Activated CD4-positive, alpha-beta T cell treated with anti-CD3 and anti-CD28 coated beads, Interleukin-10, Interleukin-2, amounts not matched to agents 100 ng/mL and 50 ng/mL, durations not matched to agents 16 hours and 8 hours (primary cell): ENCODE measurements at regions not wholly inside any gene's neighbourhood (a gene's known extent, or its start where the extent isn't known, plus 50 kb on each side); places are given as distances from the start of the nearest gene placed in this dataset.
"Not testable (repeated sequence)": the region's sequence is repeated elsewhere in the genome, so short reads cannot be mapped to it uniquely, and the experiment has no call there.

ENCODE experiments used
- DNase-seq: peaks from one replicate; pipeline ENCODE4 v3.0.0-alpha.2; 2020

DNA sequence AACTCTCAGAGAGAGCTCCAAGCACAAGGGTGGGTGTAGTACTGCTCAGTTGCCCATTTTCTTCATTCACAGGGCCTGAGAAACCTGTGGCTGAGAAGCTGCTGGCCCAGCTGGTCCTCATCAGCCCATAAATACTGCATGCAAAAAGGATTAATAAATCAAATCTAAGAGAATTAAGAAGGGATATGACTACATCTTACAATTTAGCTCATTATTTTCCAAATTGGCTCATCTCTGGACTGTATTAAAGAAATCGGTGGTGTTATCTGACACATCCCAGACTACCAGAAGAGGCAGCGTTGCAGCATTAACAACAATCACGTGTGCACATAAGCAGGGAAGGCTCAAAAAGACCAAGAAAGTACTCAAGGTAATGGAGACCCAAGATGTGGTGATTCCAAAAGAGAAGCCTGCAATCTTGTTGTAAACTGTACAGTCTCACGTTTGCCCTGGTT, 90.7 kb downstream of the CD24 start:
- DNase-seq, result no peak

DNA sequence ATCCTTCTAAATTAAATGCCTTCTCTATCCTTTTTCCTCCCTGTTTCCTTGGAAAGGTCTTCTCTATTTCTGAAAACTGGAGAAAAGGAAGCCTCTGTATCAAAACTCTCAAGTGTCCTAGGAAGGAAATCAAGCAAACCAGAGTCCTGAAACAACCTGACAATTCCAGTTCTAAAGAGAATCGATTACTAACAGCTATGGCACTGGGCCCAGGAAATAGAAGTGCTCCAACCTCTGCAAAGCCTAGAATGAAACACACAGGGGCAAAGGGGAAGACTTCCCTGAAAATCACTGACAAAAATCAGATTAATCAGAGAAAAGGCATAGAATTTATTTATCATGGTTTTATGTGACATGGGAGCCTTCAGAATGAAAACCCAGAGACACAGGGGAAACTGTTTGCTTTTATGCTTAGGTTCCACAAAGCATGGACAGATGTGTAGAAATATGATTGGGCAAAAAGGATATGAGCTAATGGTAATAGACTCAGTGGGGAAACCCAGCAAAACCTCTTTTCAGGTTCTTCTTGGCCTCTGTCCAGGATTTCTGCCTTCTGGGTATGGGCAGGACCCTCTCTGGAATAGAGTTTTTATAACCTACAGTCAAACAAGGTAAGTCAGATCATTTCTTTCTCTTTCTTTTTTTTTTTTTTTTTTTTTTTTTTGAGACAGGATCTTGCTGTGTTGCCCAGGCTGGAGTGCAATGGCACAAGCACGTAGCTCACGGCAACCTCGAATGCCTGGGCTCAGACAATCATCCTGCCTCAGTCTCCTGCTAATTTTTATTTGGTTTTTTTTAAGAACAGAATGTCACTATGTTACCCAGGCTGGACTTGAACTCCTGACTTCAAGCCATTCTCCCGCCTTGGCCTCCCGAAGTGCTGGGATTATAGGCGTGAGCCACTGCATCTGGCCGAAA, 91.7 kb downstream of the CD24 start:
- no peak for DNase-seq

DNA sequence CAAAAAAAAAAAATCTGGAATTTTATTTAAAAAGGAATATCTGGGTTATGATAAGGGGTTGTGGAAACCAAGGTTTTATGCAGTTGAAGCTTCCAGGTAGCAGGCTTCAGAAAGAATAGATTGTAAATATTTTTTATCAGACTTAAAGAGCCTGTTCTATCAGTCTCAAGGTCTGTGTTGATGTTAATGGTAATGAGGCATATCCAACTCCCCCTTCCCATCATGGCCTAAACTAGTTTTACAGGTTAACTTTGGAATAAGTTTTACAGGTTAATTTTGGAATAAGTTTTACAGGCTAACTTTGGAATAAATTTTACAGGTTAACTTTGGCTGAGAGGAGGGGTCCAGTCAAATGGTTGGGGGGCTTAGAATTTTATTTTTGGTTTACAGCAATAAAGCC, 92.4 kb downstream of the CD24 start:
- no peak for DNase-seq

DNA sequence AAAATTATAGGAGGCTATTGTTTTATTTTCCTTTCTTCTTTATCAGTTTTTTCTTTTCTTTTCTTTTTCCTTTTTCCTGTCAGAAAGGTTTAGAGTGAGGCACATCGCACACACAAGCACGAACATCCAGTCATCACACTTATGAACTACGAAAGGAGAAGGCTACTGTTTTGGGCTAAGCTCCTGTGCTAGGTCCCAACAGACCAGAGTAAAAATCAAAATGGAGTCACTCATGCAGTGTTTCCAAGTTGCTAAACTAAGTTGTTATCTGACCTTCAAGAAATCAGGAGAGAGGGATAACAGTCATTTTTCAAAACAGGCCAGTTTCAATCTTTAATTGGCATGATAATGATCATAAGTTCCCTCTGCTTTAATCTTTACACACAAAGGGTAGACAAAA, 93.6 kb downstream of the CD24 start:
- DNase-seq, result no peak

DNA sequence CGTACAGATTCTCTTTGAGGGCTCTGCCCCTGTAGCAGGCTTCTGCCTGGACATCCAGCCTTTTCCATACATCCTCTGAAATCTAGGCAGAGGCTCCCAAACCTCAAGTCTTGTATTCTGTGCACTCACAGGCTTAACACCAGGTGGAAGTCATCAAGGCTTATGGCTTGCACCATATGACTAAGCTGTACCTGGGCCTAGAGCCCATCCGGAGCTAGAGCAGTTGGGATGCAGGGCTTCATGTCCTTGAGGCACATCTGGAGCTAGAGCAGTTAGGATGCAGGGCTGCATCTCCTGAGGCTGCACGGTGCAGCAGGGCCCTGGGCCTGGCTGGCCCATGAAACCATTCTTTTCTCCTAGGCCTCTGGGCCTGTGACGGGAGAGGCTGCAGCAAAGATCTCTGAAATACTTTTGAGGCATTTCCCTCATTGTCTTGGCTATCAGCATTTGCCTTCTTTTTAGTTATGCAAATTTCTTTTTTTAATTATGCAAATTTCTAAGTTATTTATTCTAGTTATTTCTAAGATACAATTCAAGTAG, 98.7 kb downstream of the CD24 start:
- no peak for DNase-seq

DNA sequence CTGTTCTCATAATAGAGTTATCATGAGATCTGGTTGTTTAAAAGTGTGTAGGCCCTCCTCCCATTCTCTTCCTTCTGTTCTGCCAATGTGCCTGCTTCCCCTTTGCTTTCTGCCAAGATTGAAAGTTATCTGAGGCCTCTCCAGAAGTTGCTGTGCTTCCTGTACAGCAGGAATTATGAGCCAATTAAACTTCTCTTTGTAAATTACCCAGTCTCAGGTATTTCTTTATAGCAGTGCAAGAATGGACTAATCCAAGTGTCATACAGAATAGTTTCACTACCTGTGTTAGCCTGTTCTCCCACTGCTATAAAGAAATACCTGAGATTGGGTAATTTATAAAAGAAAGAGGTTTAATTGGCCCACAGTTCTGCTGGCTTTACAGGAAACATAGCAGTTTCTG, 100.0 kb downstream of the CD24 start:
- no peak for DNase-seq

DNA sequence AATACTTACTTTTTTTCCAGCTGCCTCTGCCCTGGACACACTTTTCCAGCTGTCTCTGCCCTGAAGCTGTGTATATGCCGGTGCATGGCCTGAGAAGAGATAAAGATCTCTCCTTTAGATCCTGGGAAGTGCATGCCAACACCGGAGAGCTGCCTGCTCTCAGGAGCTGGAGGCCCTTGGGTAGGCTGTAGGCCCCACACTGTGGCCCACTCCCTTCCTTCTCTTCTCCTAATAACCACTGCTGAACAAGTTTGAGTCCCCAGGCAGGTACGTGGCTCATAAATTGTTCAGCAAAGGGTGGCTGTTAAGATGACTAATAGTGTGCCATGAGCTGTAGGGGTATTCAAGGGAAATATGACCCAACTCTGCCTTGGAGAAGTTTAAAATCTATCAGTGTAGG, 102.5 kb downstream of the CD24 start:
- DNase-seq, result no peak

DNA sequence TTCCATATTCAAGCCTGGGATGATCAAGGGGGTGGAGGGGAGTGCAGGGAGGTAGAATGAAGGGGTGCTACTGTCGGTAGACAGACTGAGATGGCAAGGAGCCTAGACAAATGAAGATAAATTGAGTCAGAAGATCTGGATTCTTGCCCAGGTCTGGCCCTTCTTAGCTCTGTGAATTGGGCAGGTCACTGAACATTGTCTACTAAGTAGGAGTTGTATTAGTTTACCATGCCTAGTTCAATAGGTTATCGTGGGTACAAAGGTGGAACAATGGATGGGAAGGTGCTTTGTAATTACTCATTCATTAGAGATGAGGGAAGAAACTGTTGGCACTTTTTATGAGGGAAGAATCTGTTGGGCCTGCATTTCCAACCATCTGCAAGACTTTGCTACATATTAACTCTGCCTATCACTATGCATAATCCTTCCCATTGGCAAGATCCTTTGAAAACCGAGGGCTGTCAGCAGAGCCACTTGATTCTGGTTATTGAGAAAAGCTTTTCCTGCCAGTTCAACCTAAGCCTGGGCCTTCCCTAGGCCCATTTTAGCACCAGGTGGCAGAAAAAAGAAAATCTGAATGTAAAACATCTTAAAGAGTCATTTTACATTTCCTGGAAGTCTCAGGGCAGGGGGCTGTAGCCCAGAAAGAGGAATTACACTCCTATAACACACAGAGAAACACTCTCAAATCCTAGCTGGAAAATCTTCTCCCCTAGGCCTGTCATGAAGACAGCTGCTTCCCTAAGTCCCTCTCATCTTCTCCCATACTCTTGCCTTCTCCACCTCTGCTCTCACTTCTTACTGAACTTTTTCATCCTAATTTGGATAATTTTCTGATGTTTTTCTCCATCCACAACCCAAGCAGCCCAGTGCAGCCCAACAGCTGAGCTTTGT, 103.5 kb downstream of the CD24 start:
- DNase-seq, result no peak

DNA sequence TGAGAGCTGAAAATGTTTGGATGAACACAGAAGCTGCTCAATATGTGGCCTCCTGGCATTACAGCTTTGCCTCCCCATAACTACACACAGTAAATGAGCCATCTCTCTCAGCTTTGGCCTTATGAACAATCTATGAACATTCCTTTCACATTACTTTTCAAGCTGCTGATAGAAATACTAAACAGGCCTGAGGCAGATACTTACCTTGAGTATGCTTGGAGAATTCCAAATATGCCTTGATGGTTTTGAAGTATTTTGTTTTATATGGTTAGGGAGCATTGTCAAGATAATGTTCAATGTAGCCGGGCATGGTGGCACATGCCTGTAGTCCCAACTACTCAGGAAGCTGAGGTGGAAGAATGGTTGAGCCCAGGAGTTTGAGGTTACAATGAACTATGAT, 104.5 kb downstream of the CD24 start:
- no peak for DNase-seq

DNA sequence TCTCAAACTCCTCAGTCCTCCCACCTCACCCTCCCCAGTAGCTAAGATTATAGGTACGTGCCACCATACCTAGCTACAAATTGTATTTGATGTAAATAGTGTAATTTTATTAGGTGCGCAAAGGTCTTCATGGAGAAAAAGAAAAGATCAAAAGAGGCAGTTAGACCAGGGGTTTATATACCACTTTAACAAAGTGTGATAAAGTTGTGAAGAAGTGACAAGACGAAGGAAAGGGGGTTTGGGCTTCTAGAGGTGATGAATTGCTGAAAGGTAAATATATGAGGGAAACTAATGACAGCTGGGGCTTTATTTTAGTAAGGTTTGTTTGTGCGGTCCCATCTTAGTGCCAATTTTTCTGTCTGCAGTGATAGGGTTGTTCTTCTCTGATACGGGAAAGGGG, 105.3 kb downstream of the CD24 start:
- no peak for DNase-seq

DNA sequence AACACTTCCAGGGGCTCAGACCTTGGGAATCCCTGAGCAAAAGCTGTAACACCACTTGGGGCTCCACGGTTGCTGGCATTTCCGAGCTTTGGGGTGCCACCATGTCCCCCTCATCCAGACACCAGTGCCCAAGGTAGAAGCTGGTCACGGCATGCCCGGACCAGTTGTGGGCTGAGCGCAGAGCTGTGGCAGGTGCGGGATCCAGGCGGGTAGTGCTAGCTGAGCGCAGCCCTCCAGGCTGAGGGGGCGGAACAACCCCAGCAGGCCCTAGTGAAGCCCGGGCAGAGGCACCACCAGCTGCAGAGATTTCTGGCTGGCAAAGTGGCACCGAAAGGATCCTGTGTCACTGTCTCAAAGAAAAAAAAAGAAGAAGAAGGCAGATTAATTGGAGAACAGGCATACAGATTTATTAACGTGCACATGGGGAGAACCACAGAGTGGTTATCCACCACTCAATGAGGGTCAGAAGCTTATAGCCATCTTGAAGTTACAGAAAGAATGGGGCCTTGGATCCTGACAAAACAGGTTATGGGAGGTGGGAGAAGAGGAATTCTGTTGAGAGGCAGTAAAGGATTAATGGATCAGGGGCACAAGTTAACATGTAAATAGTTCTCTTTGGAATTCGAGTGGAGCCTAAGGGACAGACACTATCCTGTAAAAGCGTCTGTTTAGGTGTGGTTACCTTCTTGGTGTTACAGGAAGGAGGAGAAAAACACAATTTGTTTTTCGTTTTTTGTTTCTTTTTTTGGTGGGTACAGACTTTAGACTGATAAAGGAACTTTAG, 107.5 kb downstream of the CD24 start:
- no peak for DNase-seq

DNA sequence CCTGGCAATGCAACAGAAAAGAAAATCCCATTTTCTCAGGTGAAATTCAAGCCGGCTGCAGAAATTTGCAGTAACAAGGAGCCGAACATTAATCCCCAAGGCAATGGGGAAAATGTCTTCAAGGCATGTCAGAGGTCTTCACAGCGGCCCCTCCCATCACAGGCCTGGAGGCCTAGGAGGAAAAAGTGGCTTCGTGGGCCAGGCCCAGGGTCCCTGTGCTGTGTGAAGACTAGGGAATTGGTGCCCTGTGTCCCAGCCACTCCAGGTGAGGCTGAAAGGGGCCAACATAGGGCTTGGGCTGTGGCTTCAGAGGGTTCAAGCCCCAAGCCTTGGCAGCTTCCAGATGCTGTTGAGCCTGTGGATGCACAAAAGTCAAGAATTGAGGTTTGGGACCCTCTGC, 111.7 kb downstream of the CD24 start:
- no peak for DNase-seq

DNA sequence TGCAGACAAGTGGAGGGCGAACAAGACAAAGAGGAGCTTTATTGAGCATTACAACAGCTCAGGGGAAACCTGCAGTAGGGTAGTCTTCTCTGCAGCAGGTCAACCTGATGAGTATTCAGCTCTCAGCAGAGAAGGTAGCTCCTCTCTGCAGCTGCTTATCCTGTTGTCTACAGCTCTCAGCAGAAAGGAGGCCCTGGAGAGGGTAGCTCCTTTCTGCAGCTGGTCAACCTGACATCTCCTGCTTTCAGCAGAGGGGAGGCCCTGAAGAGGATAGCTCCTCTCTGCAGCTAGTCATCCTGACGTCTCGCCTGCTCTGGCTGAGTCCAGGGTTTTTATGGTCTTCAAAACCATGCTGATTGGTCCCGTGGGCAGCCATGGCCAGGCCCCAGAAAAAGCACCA, 113.6 kb downstream of the CD24 start:
- DNase-seq, result no peak

DNA sequence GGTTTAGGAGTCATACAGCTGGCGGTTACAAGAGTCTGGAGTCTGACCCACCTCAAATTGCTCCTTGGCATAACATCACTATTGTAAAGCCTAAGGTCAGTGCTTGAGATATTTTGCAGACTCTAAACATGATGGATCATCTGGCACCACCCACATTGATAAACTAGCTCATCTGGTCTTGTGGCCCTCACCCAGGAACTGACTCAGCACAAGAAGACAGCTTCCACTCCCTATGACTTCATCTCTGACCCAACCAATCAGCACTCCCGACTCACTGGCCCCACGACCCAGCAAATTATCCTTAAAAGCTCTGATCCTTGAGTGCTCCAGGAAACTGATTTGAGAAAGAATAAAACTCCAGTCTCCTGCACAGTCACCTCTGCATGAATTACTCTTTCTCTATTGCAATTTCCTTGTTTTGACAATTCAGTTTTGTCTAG, 115.9 kb downstream of the CD24 start:
- peak; percentile 9 for DNase-seq

DNA sequence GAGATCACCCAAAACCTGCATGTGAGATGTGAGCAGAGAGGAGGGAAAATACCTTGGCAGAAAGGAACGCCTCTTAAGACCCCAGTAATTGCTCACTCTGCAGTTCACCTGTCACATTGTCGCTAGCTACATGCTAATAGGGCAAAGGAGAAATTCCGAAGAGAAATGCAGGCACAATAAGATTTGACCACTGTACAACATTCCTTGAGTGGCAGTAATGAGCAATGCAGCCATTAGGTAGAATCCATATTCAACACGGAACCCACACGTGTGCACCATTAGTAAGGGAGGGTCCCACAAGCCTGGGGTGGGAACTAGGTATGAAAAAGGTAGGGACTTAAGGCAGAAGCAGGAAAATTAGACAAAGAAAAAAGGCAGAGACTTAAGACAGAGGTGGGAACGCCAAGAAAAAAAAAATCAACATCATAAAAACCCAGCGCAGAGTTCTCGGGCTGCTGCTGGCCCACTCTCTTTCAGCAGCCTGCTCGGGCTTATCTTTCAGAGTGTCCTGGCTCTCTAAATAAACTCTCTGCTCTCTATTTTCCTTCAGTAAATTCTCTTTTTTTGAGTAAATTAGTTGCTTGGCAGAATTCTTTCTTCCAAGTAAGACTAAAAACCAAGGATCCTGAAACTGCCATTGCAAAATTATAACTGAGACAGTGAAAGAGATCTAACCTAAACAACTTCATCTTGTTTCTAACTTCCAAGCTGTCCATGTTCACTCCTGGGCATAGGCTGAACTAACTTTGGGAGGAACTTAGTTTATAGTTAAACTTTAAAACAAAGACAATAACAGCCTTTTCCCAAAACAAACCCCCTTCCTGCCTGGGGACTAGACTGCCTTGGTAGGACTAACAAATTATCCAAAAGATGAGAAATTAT, 116.5 kb downstream of the CD24 start:
- no peak for DNase-seq

DNA sequence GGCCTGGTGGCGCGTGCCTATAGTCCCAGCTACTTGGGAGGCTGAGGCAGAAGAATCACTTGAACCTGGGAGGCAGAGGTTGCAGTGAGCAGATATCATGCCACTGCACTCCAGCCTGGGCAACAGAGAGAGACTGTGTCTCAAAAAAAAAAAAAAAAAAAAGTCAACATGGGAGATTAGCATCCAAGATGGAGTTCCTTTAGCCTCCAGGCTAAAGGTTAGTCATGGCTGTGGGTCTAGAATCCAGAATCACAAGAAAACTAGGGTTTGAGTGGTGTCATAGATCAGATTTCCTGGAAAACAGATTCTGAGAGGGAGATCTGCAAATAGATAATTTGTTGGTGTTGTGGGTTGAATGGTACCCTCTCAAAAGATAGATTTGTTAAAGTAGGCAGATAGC, 117.2 kb downstream of the CD24 start:
- DNase-seq, result not testable (repeated sequence)

DNA sequence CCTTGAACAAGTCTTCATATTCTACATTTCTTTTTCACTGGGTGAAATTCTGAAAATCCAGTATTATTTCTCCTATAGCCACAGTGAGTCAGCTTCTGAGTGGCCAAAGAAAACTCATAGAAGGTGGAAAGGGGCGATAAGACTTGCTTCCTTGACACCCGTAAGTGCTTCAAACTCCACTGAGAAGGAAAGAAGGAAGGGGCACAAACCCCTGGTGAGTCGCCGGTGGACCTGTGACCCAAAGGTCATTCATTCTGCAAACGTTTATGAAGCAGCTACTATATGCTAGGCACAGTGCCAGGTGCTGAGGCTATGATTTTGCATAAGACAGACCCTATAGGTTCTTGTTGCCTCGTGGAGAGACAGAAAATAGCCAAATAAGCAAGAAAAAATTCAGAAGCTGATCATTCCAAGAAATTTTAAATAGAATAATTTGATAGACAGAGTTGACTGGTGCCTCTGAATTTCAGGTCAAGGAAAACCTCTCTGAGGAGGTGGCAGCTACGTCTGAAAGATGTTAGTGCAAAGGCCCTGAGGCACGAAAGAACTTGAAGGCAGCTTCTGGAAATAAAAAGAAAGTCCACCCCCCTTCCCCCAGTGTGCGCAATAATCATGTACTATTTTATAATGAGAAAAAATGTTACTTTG, 118.2 kb downstream of the CD24 start:
- no peak for DNase-seq

DNA sequence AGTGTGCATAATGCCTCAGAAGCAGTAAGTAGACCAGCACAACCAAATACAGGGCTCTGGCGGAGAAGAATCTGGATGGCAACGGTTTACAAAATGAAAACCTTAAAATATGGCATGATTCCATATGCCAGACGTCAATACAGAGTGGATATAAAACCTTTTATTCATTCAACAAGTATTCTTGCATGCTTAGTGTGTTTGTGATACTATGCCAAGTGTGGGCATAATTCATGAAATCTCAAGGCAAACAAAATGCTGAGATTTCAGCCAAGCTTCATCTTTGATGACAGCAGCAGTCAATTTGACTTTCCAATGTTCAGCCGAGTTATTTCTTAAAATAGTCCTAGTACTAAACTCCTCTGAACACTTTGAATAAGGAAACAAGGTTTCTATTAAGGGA, 119.4 kb downstream of the CD24 start:
- DNase-seq, result no peak

DNA sequence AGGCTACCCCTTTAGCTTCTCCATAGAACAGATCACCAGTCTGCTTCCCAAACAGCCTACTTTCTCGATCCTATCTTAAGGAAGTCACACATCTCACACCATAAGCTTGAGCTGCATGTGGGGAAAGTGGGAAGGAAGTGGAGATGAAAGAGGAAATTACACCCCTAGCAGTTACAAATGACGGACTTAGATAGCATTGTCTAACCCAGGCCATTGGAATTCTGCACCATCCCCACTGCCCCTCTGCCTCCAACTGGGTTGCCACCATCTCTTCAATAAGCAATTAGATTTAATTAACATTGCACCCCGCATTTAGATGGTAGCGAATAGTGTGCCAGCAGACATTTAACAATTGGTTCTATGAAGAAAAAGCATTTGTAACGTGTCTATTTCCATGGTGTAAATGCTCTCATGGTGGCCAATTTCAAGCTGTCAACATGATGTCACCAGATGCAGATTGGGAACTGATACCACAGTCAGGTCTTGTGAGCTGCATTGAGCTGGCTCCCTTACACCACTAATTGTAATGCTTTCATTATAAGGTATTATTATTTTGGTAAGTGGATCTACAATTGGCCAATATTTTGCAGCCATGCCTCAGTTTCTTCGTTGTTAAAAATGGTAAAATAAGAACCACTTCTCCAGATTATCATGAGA, 124.7 kb downstream of the CD24 start:
- DNase-seq, result no peak

DNA sequence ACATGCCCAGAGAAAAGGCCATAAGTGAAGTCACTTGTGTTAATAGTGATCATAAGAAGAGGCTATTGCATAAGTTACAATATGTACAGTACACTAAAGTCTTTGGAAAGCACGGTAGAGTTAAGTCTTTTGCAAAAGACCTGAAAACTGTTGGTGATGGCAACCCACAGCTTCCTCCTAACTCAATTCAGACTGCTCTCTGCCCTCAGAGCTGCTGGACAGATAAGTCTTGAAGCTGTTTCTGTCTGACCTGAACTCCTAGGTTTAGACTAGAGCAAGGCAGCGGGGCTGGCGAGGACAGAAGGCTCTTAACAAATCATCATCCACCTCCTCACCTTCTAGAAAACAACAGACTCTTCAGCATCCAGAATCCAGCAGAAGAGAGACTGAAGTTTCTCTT, 125.4 kb downstream of the CD24 start:
- no peak for DNase-seq

DNA sequence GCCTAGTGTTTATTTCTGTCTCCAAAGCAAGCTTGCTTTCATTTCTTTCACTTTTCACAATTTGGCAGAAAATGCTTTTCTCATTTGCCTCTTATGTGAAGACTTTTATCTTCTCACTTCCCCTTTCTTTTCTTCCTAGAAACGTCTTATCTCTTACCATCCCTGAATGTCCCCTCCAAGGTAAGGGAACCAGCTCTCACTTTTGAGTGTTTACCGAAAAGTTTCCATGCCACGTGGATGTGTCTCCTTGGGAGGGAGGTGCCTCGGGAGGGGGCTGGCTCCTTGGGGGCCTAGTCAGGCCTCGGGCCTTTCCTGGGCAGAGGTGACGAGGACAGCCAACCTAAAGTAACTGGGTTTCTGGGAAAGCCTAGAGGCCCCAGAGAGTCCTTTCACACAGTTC, 127.4 kb downstream of the CD24 start:
- DNase-seq, result no peak
